Medulla oblongata (tissue), 1 donor: ENCODE measurements at regions not wholly inside any gene's neighbourhood (a gene's known extent, or its start where the extent isn't known, plus 50 kb on each side); places are given as distances from the start of the nearest gene placed in this dataset.
"Not testable (repeated sequence)": the region's sequence is repeated elsewhere in the genome, so short reads cannot be mapped to it uniquely, and the experiment has no call there.

Experiments used
- DNase-seq: peaks from one replicate; pipeline ENCODE4 v3.0.0-alpha.2; 2015; ENCODE audit errors: extremely low spot score

GRCh38 chr20:55160996-55161395, 685.6 kb downstream of the DOK5 start:
- DNase-seq, result no peak

DNA sequence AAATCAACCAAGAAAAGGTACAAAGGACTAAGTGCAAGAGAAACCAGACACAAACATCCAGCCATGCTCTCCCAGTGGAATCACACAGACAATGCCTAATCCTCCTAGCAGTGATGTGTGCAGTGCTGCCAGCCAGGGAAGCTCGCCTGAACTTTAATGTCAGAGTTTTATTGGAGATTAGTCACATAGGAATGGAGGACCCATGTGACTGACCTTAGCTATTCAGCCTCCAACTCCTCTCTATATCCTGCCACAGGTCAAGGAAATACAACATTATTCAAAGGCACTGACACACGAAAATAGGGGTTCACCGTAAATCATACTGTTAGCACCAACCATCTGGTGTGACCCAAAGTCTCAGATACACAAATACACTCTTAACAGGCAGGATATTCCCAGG, 684.6 kb downstream of the DOK5 start:
- no peak for DNase-seq

DNA sequence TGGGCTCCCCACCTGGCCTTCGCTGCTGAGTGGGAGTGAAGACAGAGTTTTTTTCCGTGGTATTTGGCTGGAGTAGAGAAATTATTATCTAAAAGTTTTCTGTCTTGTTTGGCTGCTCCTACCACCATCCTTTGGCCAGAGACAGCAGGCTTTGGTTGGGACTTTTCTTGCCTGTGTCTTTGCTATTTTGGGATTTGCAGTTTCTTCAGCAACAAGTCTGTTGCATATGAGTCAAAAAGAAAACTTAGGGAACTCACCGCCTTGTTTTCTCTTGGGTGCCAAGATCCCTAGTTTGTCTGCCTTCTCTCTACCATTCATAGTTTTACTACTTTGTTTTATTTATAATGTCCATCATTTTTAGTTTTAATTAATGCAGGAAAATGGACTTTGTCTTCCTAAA, 683.8 kb downstream of the DOK5 start:
- DNase-seq, result no peak

GRCh38 chr20:55158446-55158845, 683.1 kb downstream of the DOK5 start:
- DNase-seq, result no peak

GRCh38 chr20:55155360-55155759, 680.0 kb downstream of the DOK5 start:
- no peak for DNase-seq

GRCh38 chr20:55153001-55153645, 677.7 kb downstream of the DOK5 start:
- DNase-seq, result no peak

GRCh38 chr20:55151171-55151570, 675.8 kb downstream of the DOK5 start:
- DNase-seq, result no peak

DNA sequence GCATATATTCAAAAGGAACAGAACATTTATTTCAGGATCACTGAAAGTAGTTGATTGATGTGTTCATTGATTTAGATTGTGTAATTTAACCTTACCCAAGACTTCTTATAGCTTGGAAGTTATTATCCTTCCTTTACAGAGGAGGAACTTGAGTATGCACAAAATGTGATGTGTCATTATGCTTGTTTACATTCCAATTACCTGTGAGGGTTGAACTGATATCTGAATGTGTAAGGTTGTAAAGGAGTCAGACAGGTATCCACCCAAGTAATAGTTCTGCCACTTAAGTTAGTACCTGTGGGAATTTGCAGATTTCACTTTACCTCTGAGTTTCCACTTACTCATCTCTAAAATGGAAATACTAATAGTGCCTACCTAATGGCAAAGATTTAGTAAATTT, 668.2 kb downstream of the DOK5 start:
- no peak for DNase-seq

GRCh38 chr20:55142932-55143331, 667.5 kb downstream of the DOK5 start:
- DNase-seq, result no peak

DNA sequence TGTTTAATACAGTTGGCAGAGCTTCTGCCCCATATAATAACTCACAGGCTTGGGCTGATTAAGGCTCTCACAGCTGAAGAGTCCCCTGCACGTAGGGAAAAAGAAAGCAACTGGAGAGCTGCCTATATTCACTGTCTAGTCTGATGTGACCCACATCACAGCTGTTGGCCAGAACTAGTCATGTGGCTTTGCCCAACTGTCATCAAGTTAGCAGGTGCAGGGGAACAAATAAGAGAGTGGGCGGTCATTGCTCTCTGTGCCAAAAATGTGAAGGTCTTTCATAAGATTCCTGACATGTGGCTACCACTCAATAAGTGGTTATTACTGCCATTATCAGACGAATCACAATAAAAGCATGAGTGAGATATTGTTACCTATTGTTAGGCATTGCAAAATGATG, 665.2 kb downstream of the DOK5 start:
- DNase-seq, result no peak

- no peak for DNase-seq
These were observed 663.9 kb downstream of the DOK5 start for GRCh38 chr20:55139173-55139765.

DNA sequence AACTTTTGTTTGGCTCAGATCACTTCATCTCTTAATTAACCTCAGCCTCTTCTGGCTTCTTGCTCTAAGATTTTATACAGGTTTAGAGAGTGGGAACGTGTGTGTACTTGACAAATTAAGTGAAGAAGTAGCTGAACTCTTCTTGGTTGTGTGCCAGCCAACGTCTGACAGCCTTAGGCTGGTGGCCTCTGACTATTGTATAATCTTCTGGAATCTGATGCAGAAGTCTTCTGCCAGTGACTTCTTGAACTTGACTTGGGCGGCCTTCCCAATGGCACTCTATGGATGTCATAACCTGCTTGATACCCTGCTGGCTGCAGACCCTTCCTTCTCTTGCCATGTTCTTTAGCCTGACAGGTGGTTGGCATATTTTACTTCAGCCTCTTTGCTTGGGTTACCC, 660.5 kb downstream of the DOK5 start:
- no peak for DNase-seq

DNA sequence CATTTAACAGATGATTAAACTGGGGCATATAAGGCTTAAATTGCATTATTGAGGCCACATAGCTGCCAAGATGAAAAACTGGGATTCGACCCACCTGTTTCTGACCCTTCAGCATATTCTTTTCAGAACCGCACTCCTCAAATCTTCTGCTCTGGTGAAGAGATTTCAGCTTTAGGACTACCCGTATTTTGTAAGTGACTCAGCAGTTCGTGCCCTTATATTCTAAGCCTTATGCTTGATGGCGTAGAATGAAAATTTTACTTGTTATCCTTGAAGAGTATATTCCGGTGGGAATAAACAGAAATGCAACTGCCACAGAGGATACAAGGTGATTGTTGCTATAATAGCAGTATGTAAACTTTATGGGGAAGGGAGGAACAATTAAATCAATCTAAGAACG, 657.1 kb downstream of the DOK5 start:
- no peak for DNase-seq

DNA sequence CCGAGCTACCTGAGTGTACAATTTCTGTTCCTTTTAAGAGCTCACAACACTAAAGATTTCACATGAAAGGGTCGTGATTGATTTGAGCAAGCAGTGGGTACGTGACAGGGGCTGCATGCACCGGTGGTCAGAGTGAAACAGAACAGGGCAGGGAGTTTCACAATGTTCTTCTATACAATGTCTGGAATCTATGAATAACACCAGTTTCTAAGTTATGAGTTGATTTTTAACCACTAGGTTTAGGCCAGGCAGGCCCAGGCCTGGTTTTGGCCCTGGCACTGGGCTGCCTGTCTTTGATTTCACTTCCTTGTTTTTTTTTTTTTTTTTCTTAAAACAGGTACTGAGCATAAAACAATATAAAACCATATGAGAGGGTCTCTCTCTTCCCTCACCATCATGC, 642.2 kb downstream of the DOK5 start:
- not testable (repeated sequence) for DNase-seq

DNA sequence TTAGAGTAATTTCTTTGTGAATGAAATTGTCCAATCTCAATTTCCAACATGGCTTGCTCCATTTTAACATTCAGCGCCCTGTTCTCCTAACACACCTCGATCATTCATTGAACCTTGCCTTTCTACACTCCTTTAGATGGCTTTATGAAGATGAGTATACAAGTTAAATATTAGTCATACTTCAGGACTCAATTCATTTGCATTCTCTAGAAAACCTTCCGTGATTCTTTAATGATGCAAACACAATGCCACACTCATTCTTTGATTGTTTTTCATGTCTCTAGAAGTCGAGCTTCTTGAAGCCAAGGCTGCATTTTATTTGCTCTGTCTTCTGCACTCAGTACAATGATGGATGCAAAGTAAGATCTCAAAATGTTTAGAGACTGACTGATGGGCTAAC, 641.2 kb downstream of the DOK5 start:
- no peak for DNase-seq

GRCh38 chr20:55103188-55103587, 627.8 kb downstream of the DOK5 start:
- DNase-seq, result no peak

DNA sequence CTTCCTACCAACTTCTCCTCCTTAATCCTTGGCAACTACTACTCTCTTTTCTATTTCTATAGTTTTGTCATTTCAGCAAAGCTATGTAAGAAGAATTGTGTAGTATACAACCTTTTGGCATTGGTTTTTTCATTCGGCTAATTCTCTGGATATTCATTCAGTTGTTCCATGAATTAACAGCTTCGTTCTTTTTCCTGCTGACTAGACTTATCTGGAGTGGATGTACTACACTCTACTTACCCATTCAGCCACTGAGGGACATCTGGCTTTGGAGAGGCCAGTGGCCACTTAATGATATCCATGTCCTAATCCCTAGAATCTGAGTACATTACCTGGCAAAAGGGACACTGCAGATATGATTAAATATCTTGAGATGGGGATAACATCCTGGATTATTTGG, 623.9 kb downstream of the DOK5 start:
- DNase-seq, result no peak

DNA sequence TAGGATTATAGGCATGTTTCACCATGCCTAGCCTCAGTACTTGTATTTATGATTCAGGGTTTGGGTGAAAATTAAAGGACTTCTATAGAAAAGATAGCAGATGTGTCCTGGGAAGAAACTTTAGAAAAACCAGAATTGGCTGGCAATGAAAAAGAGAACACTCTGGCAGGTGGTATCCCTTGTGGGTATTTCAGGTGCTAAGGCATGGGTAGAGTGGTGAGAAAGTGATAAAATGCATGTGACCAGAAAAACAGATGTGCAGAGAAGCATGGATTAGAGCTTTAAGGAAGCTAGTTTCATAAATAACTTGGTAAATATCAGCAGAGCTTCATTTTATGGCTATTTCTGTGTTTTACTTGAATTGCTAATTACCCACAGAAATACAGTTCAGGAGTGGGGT, 622.2 kb downstream of the DOK5 start:
- no peak for DNase-seq

DNA sequence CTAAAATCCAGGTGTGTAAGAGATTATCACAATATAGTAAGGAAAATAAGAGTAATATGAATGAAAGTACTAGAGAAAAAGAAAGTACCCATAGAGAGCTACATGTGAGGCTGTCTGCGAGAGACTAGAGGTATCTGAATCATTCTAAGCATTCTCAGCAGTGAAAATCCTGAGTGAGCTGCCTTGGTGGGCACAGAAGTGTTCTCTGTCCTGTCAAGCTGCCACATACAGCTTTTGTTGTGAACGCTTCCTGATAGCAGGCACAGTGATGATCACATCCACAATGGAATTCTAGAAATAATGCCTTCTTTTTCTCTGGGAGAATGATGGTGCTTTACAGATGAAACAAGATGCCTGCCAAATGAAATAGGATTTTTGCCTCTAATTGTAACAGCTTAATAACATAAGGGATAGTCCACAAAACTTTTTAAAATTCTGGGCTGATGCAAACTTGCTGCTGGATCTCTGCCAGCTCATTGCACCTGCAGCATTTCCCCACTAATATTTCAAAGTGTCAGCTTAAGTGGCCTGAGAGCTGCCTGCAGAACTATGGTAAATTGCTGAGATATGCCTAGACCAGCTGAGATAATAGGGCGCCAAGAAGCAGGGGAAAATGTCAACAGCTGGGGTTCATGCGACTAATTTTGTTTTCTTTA, 620.5 kb downstream of the DOK5 start:
- peak; percentile 3 for DNase-seq

DNA sequence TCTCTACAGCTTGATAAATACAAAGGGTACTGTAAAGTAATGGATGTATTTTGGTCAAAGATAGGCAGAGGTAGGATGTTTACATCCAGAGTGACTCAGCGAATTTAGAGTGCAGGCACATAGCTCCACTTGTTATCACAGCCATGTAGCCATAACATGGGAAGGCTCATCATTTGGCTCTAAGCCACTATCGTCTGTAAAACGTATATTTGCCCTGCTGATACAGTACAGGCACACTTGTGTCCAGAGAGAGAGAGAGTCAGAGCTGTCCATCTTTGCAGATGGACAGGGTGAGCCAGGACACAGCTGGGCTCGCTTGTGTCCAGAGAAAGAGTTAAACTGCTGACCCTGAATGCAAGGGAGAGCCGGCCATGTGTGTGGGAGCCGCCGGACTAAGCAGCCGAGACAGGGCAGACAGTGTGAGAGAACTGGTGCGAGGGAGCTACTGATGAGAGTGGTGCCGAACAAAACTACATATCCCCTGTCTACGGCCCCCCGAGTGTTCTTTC, 619.0 kb downstream of the DOK5 start:
- no peak for DNase-seq

DNA sequence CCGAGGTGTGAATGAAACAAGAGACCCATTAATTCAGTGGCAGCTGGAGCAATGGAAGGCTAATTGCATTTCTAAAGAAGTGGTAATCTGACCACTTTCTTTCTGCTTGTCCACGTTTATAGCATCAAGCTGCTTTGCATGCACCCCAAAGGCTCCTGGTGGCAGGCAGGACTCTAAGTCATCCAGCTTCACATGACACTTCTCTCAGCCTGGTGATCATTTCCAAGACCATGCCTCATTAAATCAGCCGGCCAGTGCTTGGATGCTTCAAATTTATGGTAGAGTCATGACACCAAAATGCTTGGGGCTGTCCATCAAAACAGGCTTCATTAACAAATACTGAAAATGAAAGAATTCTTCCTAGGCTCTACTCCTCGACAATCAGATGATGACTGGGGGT, 614.9 kb downstream of the DOK5 start:
- no peak for DNase-seq

GRCh38 chr20:55086421-55086820, 611.0 kb downstream of the DOK5 start:
- DNase-seq, result no peak

DNA sequence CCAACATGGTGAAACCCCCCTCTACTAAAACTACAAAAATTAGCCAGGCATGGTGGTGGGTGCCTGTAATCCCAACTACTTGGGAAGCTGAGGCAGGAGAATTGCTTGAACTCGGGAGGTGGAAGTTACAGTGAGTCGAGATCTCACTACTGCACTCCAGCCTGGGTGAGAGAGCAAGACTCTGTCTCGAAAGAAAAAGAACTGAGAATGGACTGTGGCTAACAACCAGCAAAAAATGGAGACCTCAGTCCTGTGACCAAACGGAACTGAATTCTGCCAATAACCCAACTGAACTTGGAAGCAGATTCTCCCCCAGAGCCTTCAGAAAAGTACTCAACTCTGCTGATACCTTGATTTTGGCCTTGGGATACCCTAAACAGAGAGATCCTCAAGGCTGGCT, 604.5 kb downstream of the DOK5 start:
- no peak for DNase-seq
